Progenitor cell of endocrine pancreas (in vitro differentiated cells): ENCODE measurements at regions not wholly inside any gene's neighbourhood (a gene's known extent, or its start where the extent isn't known, plus 50 kb on each side); places are given as distances from the start of the nearest gene placed in this dataset.

ENCODE experiments used
- DNase-seq: peaks from one replicate; pipeline ENCODE4 v3.0.0; 2021; ENCODE audit warnings: low spot score; ENCODE audit not compliant: unreplicated experiment
- H3K27ac Mint-ChIP-seq: 2 replicates; pipeline ENCODE4 v1.8.0; 2021; ENCODE audit warnings: mild to moderate bottlenecking, moderate library complexity, mixed read lengths
- H3K27me3 Mint-ChIP-seq: 2 replicates; pipeline ENCODE4 v1.8.0; 2021; ENCODE audit warnings: mixed read lengths
- H3K36me3 Mint-ChIP-seq: 2 replicates; pipeline ENCODE4 v1.8.0; 2022; ENCODE audit warnings: mixed read lengths; ENCODE audit not compliant: insufficient read depth
- H3K4me1 Mint-ChIP-seq: 2 replicates; pipeline ENCODE4 v1.8.0; 2021; ENCODE audit warnings: low read depth, mixed read lengths
- H3K4me3 Mint-ChIP-seq: 2 replicates; pipeline ENCODE4 v1.8.0; 2021; ENCODE audit warnings: low read depth, mild to moderate bottlenecking, moderate library complexity, mixed read lengths
- H3K9me3 Mint-ChIP-seq: 2 replicates; pipeline ENCODE4 v1.8.0; 2021; ENCODE audit warnings: low read depth, mixed read lengths
- TF ChIP-seq, protein P1 (sequence below): fragments of 200-600 bp; sonication (generic); IDR thresholded peaks from one replicate; pipeline ENCODE4 v1.5.0; 2021; ENCODE audit warnings: antibody characterized with exemption, mild to moderate bottlenecking; ENCODE audit not compliant: unreplicated experiment

DNA sequence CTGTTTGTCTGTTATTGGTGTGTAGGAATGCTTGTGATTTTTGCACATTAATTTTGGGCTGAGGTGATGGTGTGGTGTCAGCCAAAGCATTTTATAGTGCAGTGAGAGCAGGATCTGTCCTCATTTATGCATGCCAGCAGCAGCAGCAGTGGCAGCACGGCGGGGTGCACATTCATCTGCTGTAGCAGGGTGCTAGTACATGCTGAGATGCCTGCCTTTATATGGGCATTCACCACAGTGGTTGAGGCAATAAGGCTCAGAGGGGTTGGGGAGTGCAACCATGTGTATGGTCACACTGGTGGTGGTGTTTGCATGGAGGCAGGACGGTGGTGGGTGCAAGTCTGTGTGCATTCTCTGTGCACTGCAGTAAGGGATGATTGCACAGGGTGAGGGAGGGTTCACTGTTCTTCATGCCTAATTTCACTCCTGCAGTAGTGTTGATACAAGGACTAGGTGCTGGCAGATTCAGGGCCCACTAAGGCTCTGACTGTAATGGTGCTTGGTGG lies 129.3 kb upstream of the SYNCRIP start:
- Mint-ChIP-seq H3K4me1 (no peaks in the 10 kb centered on the region), H3K4me3 (no peak overlapping the region), H3K36me3 (no peaks in the 10 kb centered on the region), H3K27me3 (no peaks in the 10 kb centered on the region), H3K9me3 (peaks cover 4% of the 10 kb centered on the region), H3K27ac (no peak overlapping the region)
- DNase-seq = no peak
- TF ChIP-seq, protein P1, sequence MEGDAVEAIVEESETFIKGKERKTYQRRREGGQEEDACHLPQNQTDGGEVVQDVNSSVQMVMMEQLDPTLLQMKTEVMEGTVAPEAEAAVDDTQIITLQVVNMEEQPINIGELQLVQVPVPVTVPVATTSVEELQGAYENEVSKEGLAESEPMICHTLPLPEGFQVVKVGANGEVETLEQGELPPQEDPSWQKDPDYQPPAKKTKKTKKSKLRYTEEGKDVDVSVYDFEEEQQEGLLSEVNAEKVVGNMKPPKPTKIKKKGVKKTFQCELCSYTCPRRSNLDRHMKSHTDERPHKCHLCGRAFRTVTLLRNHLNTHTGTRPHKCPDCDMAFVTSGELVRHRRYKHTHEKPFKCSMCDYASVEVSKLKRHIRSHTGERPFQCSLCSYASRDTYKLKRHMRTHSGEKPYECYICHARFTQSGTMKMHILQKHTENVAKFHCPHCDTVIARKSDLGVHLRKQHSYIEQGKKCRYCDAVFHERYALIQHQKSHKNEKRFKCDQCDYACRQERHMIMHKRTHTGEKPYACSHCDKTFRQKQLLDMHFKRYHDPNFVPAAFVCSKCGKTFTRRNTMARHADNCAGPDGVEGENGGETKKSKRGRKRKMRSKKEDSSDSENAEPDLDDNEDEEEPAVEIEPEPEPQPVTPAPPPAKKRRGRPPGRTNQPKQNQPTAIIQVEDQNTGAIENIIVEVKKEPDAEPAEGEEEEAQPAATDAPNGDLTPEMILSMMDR = no peak

DNA sequence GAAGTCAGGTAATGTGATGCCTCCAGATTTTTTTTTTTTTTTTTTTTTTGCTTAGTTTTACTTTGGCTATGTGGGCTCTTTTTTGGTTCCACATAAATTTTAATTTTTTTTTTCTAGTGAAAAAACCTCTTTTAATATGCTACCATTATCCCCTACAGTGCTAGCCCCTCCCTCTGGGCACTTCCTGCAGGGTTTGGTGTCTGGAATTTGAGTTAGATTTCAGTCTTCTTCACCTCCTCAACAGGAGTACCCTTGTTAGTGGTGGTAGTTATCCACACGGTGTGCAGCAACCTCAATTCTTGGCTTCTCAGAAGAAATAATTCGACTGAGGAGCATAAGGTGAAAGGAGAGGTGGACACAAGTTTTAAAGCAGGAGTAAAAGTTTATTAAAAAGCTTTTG lies 128.8 kb upstream of the SYNCRIP start:
- TF ChIP-seq, protein P1 = no peak
- no peak overlapping the region for H3K4me3 Mint-ChIP-seq
- no peaks in the 10 kb centered on the region for H3K36me3 Mint-ChIP-seq

DNA sequence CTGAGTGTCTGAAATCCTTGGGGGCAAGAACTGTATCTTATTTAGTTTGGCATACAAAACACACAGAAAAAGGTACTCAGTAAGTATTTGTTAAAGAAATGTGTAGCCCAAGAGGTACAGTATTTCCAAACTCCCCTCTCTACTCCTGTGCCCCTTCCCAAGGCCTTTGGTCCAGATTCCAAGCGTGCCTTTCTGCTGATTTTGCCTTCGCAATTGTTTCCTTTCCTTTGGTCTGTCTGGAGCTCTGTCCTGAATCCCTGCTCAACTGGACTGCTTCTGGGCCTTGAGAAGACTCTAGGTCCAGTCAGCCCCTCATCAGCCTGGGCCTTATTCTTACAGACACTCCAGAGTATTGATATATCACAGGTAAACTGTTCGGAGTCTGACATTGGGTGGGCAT lies 122.2 kb upstream of the SYNCRIP start:
- Mint-ChIP-seq H3K4me3 (no peak overlapping the region), H3K4me1 (no peaks in the 10 kb centered on the region), H3K36me3 (no peaks in the 10 kb centered on the region), H3K9me3 (no peaks in the 10 kb centered on the region), H3K27ac (no peak overlapping the region), H3K27me3 (no peaks in the 10 kb centered on the region)
- TF ChIP-seq, protein P1 = no peak
- no peak for DNase-seq

More for the DNA sequence above, 128.8 kb upstream of the SYNCRIP start:
- Mint-ChIP-seq H3K4me1 (no peaks in the 10 kb centered on the region), H3K9me3 (peaks cover 4% of the 10 kb centered on the region), H3K27ac (no peak overlapping the region), H3K27me3 (no peaks in the 10 kb centered on the region)
- no peak for DNase-seq

DNA sequence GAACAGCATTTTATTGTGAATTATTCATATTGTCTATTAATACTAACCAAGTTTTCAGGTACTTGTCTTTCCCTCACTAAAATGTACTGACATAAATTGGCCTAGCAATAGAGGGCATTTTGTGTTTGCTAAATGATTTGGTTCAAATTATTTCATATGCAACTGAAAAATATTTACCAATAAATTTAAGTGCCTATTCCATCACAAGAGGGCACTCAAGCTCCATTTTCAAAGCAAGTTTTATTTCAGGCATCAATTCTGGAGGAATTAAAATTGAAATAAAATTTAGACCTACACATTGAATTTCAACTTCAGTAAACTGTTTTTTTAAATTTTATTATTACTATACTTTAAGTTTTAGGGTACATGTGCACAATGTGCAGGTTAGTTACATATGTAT lies 114.3 kb upstream of the SYNCRIP start:
- Mint-ChIP-seq H3K4me1 (peaks cover 26% of the 10 kb centered on the region), H3K27me3 (no peaks in the 10 kb centered on the region), H3K27ac (no peak overlapping the region), H3K36me3 (no peaks in the 10 kb centered on the region), H3K4me3 (no peak overlapping the region), H3K9me3 (peaks cover 6% of the 10 kb centered on the region)
- no peak for DNase-seq
- TF ChIP-seq, protein P1 = peak; percentile 58

DNA sequence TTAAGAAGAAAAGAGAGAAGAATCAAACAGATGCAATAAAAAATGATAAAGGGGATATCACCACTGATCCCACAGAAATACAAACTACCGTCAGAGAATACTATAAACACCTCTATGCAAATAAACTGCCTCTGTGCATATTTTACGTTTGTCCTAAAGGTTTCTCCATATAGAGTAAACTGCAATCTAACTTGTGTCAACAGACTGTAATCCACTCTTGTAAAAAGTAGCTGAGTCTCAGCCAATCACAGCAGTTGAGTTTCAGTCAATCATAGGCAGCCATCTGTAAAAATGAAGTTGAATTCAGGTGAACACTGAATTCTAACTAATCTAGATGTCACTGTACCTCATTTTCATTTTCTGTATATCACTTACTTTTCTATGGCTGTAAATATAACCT lies 112.2 kb upstream of the SYNCRIP start:
- Mint-ChIP-seq H3K36me3 (no peaks in the 10 kb centered on the region), H3K9me3 (peaks cover 9% of the 10 kb centered on the region), H3K4me1 (peaks cover 27% of the 10 kb centered on the region), H3K27ac (no peak overlapping the region), H3K4me3 (no peak overlapping the region), H3K27me3 (no peaks in the 10 kb centered on the region)
- TF ChIP-seq, protein P1 = no peak
- DNase-seq = no peak
